Liver (tissue), 8 donors: ENCODE measurements at regions not wholly inside any gene's neighbourhood (a gene's known extent, or its start where the extent isn't known, plus 50 kb on each side); places are given as distances from the start of the nearest gene placed in this dataset.

Experiments used
- DNase-seq: peaks from one replicate; pipeline ENCODE4 v3.0.0-alpha.2; 2017; ENCODE audit warnings: low spot score
- H3K27ac ChIP-seq, 2 donors: one replicate each; pipeline ENCODE4 v1.7.0; 2013; ENCODE audit warnings: inconsistent platforms in 2 of 2, low read length in 2 of 2, control low read depth in 1 of 2, low read depth in 1 of 2, mild to moderate bottlenecking in 1 of 2
- H3K27me3 ChIP-seq, 4 donors: one replicate each; pipeline versions ENCODE4 v1.6.1 to v1.7.0; 2013; ENCODE audit warnings: low read length in 3 of 4, inconsistent platforms in 1 of 4, mild to moderate bottlenecking in 1 of 4, moderate library complexity in 1 of 4; ENCODE audit not compliant: control insufficient read depth in 4 of 4, insufficient read depth in 4 of 4
- H3K36me3 ChIP-seq, 4 donors: one replicate each; pipeline versions ENCODE4 v1.6.1 to v1.7.0; 2013; ENCODE audit warnings: low read length in 3 of 4, mild to moderate bottlenecking in 3 of 4, low read depth in 1 of 4, moderate library complexity in 1 of 4; ENCODE audit not compliant: control insufficient read depth in 4 of 4, insufficient read depth in 3 of 4
- H3K4me1 ChIP-seq, 4 donors: one replicate each; pipeline versions ENCODE4 v1.6.1 to v1.7.0; 2013; ENCODE audit warnings: low read length in 3 of 4, mild to moderate bottlenecking in 3 of 4, moderate library complexity in 1 of 4; ENCODE audit not compliant: control insufficient read depth in 4 of 4, insufficient read depth in 4 of 4
- H3K4me3 ChIP-seq, 3 donors: one replicate each; pipeline versions ENCODE4 v1.6.1 to v1.7.0; 2013; ENCODE audit warnings: low read length in 3 of 3, control low read depth in 1 of 3, low read depth in 1 of 3, mild to moderate bottlenecking in 1 of 3
- H3K9ac ChIP-seq, 2 donors: one replicate each; pipeline ENCODE4 v1.7.0; 2013; ENCODE audit warnings: low read length in 2 of 2, mild to moderate bottlenecking in 2 of 2, moderate library complexity in 2 of 2, control low read depth in 1 of 2, low read depth in 1 of 2
- H3K9me3 ChIP-seq, 4 donors: one replicate each; pipeline versions ENCODE4 v1.6.1 to v1.7.0; 2013; ENCODE audit warnings: low read length in 3 of 4; ENCODE audit not compliant: control insufficient read depth in 4 of 4
- EGR1 ChIP-seq, 2 donors: IDR thresholded peaks; 2 replicates each; pipeline ENCODE4 v1.6.1; 2016 to 2018; ENCODE audit warnings: antibody characterized with exemption in 2 of 2, low read depth in 2 of 2
- FOXA1 ChIP-seq: IDR thresholded peaks from 2 replicates; pipeline ENCODE4 v1.6.1; 2016; ENCODE audit warnings: antibody characterized with exemption
- FOXA2 ChIP-seq: IDR thresholded peaks from 2 replicates; pipeline ENCODE4 v1.6.1; 2016; ENCODE audit warnings: antibody characterized with exemption
- GABPA ChIP-seq, 2 donors: IDR thresholded peaks in 1 of 2; conservative IDR thresholded peaks in 1 of 2; 2 replicates each; pipeline ENCODE4 v1.6.1; 2016; ENCODE audit warnings: antibody characterized with exemption in 2 of 2, mild to moderate bottlenecking in 1 of 2, moderate library complexity in 1 of 2
- HNF4G ChIP-seq: IDR thresholded peaks from 2 replicates; pipeline ENCODE4 v1.6.1; 2016; ENCODE audit warnings: antibody characterized with exemption
- JUND ChIP-seq, 2 donors: IDR thresholded peaks; 2 replicates each; pipeline ENCODE4 v1.6.1; 2016; ENCODE audit warnings: antibody characterized with exemption in 2 of 2
- NR2F2 ChIP-seq: IDR thresholded peaks from 2 replicates; pipeline ENCODE4 v1.6.1; 2016; ENCODE audit warnings: antibody characterized with exemption
- RAD21 ChIP-seq, 2 donors: IDR thresholded peaks; 2 replicates each; pipeline ENCODE4 v1.6.1; 2016; ENCODE audit warnings: antibody characterized with exemption in 2 of 2, mild to moderate bottlenecking in 2 of 2
- RXRA ChIP-seq, 2 donors: IDR thresholded peaks; 2 replicates each; pipeline ENCODE4 v1.6.1; 2017 to 2018; ENCODE audit warnings: antibody characterized with exemption in 2 of 2, mild to moderate bottlenecking in 1 of 2
- TAF1 ChIP-seq: conservative IDR thresholded peaks from 2 replicates; pipeline ENCODE4 v1.6.1; 2016; ENCODE audit warnings: antibody characterized with exemption, mild to moderate bottlenecking
- YY1 ChIP-seq: IDR thresholded peaks from 2 replicates; pipeline ENCODE4 v1.6.1; 2016; ENCODE audit warnings: antibody characterized with exemption, mild to moderate bottlenecking
- WGBS: extraction: QIAGEN DNeasy Blood & Tissue Kit; methylation state at CpG from one replicate; pipeline ENCODE4 v1.1.7; 2013; 5-methylcytosine and 5-hydroxymethylcytosine counted together
- TF ChIP-seq, protein P1 (sequence below): IDR thresholded peaks from 2 replicates; pipeline ENCODE4 v1.6.1; 2016; ENCODE audit warnings: antibody characterized with exemption, mild to moderate bottlenecking
- TF ChIP-seq, protein P2 (sequence below): IDR thresholded peaks from 2 replicates; pipeline ENCODE4 v1.6.1; 2016; ENCODE audit warnings: antibody characterized with exemption
- TF ChIP-seq, protein P3 (sequence below): IDR thresholded peaks from 2 replicates; pipeline ENCODE4 v1.6.1; 2016; ENCODE audit warnings: antibody characterized with exemption
- TF ChIP-seq, protein P4 (sequence below): fragments of 150-350 bp; IDR thresholded peaks from 2 replicates; pipeline ENCODE4 v1.5.1; 2017; ENCODE audit warnings: improper control_type of control experiment, low read depth, low read length; ENCODE audit not compliant: missing input control
- TF ChIP-seq, protein P5 (sequence below): IDR thresholded peaks from 2 replicates; pipeline ENCODE4 v1.6.1; 2016; ENCODE audit warnings: antibody characterized with exemption
- donor health status: healthy.
- donor health status: healthy.
- donor health status: healthy.
- donor health status: healthy.
- donor health status: healthy.

DNA sequence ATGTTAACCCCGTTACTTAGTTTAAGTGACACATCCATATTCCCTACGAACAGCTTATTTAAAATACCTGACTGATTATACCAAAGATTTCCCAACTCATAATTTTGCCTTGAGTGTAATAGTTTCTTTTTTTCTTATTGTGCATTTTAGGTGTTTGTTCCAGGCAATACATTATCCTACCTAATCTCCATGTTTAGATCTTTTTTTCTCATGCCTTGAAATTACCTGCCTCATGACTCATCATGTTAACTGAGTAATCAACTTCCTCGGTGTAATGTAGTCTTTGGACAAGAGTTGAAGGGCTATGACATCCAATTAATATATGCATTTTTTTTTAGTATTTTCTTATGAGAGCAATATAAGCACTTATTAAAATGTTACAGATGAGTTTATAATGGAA is 228.7 kb upstream of the ANKRD50 start:
- Histone ChIP-seq H3K9me3 (no peaks in the 10 kb centered on the region), H3K4me1 (no peaks in the 10 kb centered on the region), H3K27ac (no peak overlapping the region), H3K4me3 (no peak overlapping the region), H3K36me3 (no peaks in the 10 kb centered on the region), H3K27me3 (no peaks in the 10 kb centered on the region), H3K9ac (no peak overlapping the region)
- no peak for DNase-seq
- 91% methylated on average over 3 of the region's 3 CpGs for WGBS
- no peak for TF ChIP-seq YY1

DNA sequence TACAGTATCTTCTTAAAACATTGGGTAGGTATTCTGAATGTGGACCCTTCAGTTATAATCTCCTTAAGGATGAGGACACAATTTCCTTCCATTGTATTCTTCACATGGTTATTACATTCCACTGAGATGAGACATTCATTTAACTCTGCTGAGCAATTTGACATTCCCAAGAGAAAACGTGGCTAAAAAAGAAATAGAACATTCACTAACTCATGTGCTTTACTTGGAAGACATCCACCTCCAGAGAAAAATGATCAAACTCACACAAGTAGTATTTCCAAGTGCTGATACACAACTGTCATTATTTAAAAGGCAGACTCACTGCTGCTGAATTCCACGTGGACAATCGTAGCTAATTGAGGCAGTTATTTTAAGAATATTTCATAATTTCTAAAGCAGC is 227.9 kb upstream of the ANKRD50 start:
- H3K27me3 ChIP-seq, result no peaks in the 10 kb centered on the region
- no peak overlapping the region for H3K9ac ChIP-seq
- H3K36me3 ChIP-seq, result no peaks in the 10 kb centered on the region
- H3K27ac ChIP-seq, result no peak overlapping the region
- no peak overlapping the region for H3K4me3 ChIP-seq
- no peaks in the 10 kb centered on the region for H3K4me1 ChIP-seq
- H3K9me3 ChIP-seq, result no peaks in the 10 kb centered on the region
- DNase-seq, result no peak
- WGBS, result 57% methylated on average over 3 of the region's 3 CpGs
- TF ChIP-seq EGR1 (IDR thresholded peaks at IDR 0.05; ENCODE audit: low read depth in 2 of 2), result no peak
- TF ChIP-seq GABPA (IDR thresholded peaks at IDR 0.05 in 1 of 2, conservative IDR thresholded peaks at IDR 0.05 in 1 of 2), result no peak
- no peak for TF ChIP-seq FOXA2
- TF ChIP-seq, protein P1, sequence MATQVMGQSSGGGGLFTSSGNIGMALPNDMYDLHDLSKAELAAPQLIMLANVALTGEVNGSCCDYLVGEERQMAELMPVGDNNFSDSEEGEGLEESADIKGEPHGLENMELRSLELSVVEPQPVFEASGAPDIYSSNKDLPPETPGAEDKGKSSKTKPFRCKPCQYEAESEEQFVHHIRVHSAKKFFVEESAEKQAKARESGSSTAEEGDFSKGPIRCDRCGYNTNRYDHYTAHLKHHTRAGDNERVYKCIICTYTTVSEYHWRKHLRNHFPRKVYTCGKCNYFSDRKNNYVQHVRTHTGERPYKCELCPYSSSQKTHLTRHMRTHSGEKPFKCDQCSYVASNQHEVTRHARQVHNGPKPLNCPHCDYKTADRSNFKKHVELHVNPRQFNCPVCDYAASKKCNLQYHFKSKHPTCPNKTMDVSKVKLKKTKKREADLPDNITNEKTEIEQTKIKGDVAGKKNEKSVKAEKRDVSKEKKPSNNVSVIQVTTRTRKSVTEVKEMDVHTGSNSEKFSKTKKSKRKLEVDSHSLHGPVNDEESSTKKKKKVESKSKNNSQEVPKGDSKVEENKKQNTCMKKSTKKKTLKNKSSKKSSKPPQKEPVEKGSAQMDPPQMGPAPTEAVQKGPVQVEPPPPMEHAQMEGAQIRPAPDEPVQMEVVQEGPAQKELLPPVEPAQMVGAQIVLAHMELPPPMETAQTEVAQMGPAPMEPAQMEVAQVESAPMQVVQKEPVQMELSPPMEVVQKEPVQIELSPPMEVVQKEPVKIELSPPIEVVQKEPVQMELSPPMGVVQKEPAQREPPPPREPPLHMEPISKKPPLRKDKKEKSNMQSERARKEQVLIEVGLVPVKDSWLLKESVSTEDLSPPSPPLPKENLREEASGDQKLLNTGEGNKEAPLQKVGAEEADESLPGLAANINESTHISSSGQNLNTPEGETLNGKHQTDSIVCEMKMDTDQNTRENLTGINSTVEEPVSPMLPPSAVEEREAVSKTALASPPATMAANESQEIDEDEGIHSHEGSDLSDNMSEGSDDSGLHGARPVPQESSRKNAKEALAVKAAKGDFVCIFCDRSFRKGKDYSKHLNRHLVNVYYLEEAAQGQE, result no peak
- no peak for TF ChIP-seq RAD21 (IDR thresholded peaks at IDR 0.05)
- TF ChIP-seq, protein P2, sequence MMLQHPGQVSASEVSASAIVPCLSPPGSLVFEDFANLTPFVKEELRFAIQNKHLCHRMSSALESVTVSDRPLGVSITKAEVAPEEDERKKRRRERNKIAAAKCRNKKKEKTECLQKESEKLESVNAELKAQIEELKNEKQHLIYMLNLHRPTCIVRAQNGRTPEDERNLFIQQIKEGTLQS, result no peak

DNA sequence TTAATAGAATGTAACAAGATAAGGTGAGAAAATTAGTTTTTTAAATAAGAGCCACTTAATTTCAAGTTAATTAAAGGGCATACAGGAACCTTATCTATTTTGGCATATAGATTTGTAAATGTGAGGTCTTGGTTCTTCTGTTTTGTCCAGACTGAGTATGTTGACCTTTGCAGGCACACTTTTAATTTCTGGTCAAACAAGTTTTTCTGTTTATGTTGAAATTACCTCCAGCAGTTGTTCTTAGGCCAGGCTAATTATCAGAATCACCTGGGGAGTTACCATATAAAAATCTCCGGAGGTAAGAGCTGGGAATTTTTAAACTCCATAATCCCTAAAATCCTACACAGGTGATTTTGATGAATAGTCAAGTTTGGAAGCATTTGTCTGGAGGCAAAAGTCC is 227.4 kb upstream of the ANKRD50 start:
- Histone ChIP-seq H3K36me3 (no peaks in the 10 kb centered on the region), H3K27ac (no peak overlapping the region), H3K9me3 (no peaks in the 10 kb centered on the region), H3K4me1 (no peaks in the 10 kb centered on the region), H3K4me3 (no peak overlapping the region), H3K27me3 (no peaks in the 10 kb centered on the region), H3K9ac (no peak overlapping the region)
- WGBS, result 66% methylated on average over 1 of the region's 1 CpG
- no peak for DNase-seq
- TF ChIP-seq JUND (IDR thresholded peaks at IDR 0.05) (no peak), TAF1 (no peak), FOXA1 (no peak), YY1 (no peak), GABPA (IDR thresholded peaks at IDR 0.05 in 1 of 2, conservative IDR thresholded peaks at IDR 0.05 in 1 of 2) (no peak), RAD21 (IDR thresholded peaks at IDR 0.05) (no peak), FOXA2 (no peak), RXRA (IDR thresholded peaks at IDR 0.05) (no peak), NR2F2 (no peak), EGR1 (IDR thresholded peaks at IDR 0.05; ENCODE audit: low read depth in 2 of 2) (no peak), HNF4G (no peak)
- TF ChIP-seq, protein P3, sequence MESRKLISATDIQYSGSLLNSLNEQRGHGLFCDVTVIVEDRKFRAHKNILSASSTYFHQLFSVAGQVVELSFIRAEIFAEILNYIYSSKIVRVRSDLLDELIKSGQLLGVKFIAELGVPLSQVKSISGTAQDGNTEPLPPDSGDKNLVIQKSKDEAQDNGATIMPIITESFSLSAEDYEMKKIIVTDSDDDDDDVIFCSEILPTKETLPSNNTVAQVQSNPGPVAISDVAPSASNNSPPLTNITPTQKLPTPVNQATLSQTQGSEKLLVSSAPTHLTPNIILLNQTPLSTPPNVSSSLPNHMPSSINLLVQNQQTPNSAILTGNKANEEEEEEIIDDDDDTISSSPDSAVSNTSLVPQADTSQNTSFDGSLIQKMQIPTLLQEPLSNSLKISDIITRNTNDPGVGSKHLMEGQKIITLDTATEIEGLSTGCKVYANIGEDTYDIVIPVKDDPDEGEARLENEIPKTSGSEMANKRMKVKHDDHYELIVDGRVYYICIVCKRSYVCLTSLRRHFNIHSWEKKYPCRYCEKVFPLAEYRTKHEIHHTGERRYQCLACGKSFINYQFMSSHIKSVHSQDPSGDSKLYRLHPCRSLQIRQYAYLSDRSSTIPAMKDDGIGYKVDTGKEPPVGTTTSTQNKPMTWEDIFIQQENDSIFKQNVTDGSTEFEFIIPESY, result no peak
- TF ChIP-seq, protein P4, sequence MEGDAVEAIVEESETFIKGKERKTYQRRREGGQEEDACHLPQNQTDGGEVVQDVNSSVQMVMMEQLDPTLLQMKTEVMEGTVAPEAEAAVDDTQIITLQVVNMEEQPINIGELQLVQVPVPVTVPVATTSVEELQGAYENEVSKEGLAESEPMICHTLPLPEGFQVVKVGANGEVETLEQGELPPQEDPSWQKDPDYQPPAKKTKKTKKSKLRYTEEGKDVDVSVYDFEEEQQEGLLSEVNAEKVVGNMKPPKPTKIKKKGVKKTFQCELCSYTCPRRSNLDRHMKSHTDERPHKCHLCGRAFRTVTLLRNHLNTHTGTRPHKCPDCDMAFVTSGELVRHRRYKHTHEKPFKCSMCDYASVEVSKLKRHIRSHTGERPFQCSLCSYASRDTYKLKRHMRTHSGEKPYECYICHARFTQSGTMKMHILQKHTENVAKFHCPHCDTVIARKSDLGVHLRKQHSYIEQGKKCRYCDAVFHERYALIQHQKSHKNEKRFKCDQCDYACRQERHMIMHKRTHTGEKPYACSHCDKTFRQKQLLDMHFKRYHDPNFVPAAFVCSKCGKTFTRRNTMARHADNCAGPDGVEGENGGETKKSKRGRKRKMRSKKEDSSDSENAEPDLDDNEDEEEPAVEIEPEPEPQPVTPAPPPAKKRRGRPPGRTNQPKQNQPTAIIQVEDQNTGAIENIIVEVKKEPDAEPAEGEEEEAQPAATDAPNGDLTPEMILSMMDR, result no peak
- TF ChIP-seq, protein P2, result no peak
- TF ChIP-seq, protein P5, sequence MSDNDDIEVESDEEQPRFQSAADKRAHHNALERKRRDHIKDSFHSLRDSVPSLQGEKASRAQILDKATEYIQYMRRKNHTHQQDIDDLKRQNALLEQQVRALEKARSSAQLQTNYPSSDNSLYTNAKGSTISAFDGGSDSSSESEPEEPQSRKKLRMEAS, result no peak
- TF ChIP-seq, protein P1, result no peak
